ENCODE measurements at regions not wholly inside any gene's neighbourhood (a gene's known extent, or its start where the extent isn't known, plus 50 kb on each side); places are given as distances from the start of the nearest gene placed in this dataset.

DNA sequence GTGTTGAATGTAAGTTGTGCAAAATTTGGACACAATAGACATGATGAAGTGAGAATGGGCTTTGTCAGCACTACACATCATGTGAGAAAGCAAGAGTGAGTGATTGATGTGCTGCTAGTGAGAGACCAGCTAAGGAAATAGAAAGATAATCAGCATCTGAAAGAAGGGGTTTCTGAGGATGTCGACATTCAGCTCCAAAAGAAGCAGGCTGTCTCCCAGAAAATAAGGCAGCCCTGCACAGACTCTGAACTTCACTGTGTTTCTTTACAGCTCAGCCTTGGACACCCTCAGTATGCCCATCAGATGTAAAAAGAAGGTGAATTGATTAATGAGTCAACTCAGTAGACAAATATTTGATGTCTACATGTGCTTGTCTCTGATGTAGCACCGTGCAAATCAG is 80.8 kb upstream of the ADCY2 start:
- no peak for DNase-seq

DNA sequence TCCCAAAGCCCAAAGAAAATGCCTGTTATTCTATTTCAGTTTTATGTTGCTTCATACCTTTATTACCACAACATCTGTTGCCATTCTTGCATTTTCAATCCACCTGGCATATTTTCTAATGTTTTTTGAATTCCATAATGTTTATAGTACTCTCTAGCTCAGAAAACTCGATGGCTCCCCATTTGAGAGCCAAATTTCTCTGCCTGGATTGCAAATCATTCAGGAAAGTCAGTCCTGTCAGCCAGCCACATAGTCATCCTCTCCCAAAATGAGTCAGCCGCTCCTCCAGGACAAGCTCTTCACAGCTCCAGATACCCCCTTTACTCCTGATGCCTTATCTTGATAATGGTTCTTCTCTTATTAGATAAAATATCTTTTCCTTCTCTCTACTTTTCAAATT is 78.2 kb upstream of the ADCY2 start:
- DNase-seq: no peak

DNA sequence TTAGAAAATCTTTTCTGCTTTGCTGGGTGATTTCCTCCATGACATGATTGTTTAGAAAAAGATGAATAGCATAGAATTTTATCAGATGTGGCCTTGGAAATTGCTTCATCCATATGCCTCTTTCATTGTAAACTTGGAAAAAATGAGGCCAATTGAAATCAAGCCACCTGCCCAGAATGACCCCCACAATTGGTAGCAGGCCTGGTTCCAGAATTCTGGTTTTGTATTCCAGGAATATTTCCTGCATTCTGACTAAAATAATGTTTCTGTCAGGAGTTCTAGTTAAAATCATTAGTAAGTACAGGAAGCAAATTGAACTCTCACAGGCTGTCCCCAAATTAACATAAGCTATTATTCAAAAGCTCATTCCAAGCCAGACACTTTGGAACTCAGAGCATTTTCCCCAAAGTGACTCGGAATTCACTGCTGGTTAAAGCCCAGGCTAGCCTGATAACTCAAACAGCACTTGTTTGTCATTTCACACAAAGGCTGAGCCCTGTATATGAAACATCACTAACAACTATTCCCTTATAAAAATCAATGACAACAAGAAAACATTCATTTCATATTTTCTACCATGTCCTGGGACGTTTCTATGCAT is 75.1 kb upstream of the ADCY2 start:
- DNase-seq: no peak

DNA sequence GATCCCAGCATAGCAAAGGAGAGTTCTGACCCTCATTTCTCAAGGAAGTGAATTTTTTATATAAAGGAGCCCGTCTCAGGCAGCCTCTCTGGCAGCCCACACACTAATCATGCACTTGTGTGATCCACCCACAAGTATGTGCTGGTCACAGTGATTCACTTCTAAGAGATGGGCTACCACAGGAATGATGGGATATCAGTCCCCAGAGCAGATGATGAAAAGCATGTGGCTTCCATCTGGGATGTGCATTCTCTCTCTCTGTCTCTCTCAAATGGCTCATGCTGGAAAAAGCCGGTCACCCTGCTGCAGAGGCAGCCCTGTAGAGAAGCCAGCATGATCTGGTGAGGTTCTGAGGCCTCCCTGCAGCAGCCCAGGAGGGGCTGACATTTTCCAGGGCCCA is 74.2 kb upstream of the ADCY2 start:
- no peak for DNase-seq

DNA sequence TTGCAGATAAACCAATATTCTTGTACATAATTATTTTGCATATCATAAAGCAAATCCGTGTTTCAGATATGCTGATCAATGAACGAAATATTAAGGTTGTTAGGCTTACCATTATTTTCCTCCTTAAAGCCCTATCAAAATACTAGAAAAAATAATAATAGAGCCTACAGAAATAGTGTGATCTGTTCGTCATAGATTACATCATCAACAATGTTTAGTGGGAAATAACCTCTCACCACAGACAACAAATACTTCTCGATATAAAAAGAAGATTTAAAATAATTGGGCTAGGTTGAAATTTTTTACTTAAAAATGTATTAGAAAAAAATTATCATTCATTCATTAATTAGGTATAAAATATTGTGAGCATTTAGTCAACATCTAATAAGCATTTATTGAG is 71.0 kb upstream of the ADCY2 start:
- DNase-seq: no peak

DNA sequence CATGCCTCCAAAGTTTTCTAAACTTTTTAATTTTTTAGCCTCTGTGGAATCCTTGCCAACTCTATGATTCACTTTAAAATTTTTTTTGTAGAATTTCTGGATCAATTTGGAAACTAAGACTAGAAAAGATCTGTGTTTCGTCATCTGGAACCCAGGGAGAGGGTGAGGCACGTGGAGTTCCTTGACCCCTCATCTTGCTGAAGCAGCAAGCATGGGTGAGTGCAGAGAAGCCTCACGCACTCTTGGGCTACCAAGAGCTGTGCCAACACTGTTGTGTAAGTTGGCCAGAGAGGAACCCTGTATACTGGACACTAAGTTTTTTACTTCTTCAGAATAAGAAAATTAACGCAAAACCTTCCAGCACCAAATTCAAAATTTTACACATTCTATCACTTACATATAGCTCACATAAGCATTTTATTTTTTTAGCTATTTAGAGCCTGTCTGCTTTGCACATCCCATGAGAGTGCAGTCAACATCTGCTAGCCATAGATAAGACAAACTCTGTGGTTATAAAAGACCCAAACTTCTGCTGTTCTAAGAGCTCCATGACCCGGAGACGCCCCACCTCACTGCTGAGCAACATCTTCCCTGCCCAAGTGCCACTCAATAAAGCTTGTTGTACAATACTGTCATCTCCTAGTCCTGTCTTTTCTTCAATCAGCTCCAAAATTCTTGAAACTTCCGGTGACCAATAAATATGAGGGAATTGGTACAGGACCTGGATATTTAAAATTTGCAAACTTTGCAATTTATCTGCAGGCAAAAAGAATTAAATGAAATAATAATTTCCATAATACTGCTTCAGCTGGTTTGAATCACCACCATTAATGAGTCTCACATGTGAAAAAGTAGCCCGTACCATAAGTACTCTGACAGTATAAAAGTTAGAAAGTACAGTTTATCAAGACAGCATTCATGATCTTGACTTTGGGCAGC is 69.7 kb upstream of the ADCY2 start:
- no peak for DNase-seq

DNA sequence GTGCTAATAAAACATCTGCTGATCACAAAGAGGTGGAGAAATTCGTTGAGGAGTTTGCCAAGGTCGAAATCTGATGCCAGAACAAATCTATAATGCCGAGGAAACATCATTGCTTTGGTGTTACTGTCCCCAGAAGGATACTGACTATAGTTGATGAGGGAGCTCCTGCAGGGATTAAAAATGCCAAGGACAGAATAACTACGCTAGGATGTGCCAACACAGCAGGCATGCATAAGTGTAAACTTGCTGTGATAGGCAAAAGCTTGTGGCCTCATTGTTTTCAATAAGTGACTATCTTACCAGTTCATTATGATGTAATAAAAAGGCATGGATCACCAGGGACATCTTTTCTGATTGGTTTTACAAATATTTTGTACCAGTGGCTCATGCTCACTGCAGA is 66.8 kb upstream of the ADCY2 start:
- DNase-seq: no peak

DNA sequence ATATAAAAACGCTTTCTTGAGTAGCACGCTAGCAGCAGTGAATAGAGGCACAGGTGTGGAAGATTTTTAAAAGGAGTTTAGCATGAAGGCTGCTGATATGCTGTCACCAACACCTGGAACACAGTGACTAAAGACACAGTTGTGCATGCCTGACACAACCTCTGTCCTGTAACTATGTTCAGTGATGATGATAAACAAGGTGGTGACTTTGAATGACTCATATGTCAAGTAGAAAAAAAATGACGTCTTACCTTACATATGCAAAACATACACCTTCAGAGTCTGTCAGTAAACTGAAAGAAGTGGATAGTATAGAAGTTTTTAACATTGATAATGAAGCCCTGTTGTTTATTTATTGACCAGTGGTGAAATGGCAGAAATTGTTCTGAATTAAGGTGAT is 66.2 kb upstream of the ADCY2 start:
- DNase-seq: no peak

DNA sequence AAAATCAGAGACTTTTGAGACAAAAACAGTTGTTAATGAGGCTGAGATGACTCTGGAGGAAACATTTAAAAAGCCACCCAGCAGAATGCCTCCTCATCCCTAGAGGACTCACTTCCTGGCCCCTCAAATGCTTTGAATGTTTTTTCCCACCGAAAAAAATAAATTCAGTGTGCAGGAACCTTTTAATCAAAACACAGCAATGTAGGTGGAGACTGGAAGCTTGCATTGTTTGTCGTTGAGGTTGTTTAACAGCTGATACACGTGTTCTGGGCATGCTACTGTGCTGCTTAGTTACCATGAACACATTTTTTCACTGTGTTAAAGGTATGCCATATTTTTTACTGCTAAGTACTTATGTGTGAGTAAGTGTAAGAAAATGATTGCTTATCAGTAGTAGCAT is 65.7 kb upstream of the ADCY2 start:
- no peak for DNase-seq

DNA sequence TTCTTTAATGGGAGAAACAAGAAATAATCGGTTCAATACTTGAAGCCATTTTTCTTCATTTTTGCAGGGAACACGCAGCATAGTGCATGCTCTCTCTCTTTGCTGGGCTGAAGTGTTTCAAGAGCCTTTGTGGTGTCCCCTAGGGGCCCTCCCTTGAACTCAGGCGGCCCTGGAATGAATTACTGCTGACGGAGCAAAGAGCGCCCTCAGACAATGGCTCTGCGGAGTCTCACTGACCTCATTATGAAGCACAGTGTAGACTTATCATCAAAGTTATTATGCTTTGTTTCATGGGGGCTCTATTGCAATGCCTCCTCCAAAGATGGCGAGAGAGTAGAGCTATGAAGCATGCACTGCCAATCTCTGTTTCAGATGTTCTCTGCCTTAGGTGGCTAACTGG is 64.8 kb upstream of the ADCY2 start:
- DNase-seq: no peak

Measured in activated T-cell treated with anti-CD3 and anti-CD28 coated beads, Interleukin-2, amount 50 U/mL, for 48 hours (primary cell).